Fibroblast of lung (primary cell): ENCODE measurements at regions not wholly inside any gene's neighbourhood (a gene's known extent, or its start where the extent isn't known, plus 50 kb on each side); places are given as distances from the start of the nearest gene placed in this dataset.

Source experiments
- CTCF ChIP-seq, 2 donors: IDR thresholded peaks in 1 of 2; conservative IDR thresholded peaks in 1 of 2; 1 replicate in 1 of 2; 2 replicates in 1 of 2; pipeline ENCODE4 v1.5.1; 2011 to 2012; ENCODE audit warnings: low read length in 2 of 2, control low read depth in 1 of 2, inconsistent platforms in 1 of 2, low read depth in 1 of 2, mild to moderate bottlenecking in 1 of 2
- EZH2 ChIP-seq: IDR thresholded peaks from 2 replicates; pipeline ENCODE4 v1.5.1; 2012; ENCODE audit warnings: low read length, control low read depth, mild to moderate bottlenecking; ENCODE audit errors: missing control alignments

- TF ChIP-seq CTCF (conservative IDR thresholded peaks at IDR 0.05 in 1 of 2, IDR thresholded peaks at IDR 0.05 in 1 of 2; ENCODE audit: low read depth in 1 of 2, low read length in 2 of 2) (no peak), EZH2 (no peak)
These were observed 378.5 kb downstream of the MDFIC start for GRCh38 chr7:115300231-115300870.
